ENCODE measurements at regions not wholly inside any gene's neighbourhood (a gene's known extent, or its start where the extent isn't known, plus 50 kb on each side); places are given as distances from the start of the nearest gene placed in this dataset.

DNA sequence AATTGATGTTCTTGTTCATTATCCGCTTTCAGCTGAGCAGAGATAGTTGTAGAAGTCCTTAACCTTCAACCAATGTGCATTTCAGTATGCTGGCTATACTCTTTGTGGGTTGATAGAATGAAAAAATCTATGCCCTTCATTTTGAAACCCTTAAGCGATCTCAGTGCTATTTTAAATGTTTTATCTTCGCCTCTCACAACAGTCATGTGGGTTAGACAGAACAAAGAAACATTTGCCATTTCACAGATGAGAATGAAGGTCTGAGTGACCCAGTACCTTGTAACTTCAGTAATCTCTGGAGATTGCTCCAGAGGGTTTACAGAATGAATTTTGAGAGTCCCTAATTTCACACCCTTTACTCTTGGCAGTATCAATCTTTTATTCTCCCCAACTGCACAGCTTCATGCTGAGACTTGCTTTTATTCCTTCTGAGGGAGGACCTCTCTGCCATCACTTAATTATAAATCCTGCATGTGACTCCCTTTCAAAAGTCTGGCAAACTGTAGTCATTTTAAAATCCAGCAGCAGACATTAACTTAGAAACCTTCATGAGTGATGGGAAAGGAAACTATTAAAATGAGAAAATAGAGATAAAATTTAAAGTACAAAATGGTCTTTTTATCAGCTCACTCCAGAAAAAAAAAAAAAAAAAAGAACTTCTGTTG, 921.5 kb downstream of the RAB28 start:
- Histone ChIP-seq H4K20me1 (replicated peaks; ENCODE audit: insufficient read depth) (no peaks in the 10 kb centered on the region), H3K27me3 (ENCODE audit: insufficient read depth) (no peaks in the 10 kb centered on the region), H2AFZ (0 out of 2 replicates have a peak overlapping the region, but pooled peaks have one; percentile 25), H3K4me1 (ENCODE audit: insufficient read depth) (no peaks in the 10 kb centered on the region), H3K79me2 (replicated peaks; ENCODE audit: insufficient read depth) (no peaks in the 10 kb centered on the region), H3K36me3 (ENCODE audit: insufficient read depth) (no peaks in the 10 kb centered on the region), H3K27ac (ENCODE audit: low read depth) (no peak overlapping the region), H3K4me3 (no peak overlapping the region), H3F3A (replicated peaks; ENCODE audit: low read depth) (no peaks in the 10 kb centered on the region), H3K9me2 (ENCODE audit: insufficient read depth) (peaks cover 3% of the 10 kb centered on the region), H3K4me2 (no peak overlapping the region)
- TF ChIP-seq ZNF114 (CRISPR knock-in tag; IDR thresholded peaks at IDR 0.05) (no peak), NANOG (IDR thresholded peaks at IDR 0.05; ENCODE audit: borderline replicate concordance) (no peak), JUNB (IDR thresholded peaks at IDR 0.05; ENCODE audit: unreplicated experiment) (no peak), EZH2 (IDR thresholded peaks at IDR 0.05; ENCODE audit: low read depth, unreplicated experiment) (no peak), ZNF331 (CRISPR knock-in tag; IDR thresholded peaks at IDR 0.05; ENCODE audit: low read depth) (no peak), POLR2AphosphoS5 (IDR thresholded peaks at IDR 0.05; ENCODE audit: low read depth) (no peak), CREB1 (CRISPR knock-in tag; IDR thresholded peaks at IDR 0.05; ENCODE audit: low read depth) (no peak)
- TF ChIP-seq, protein P1, sequence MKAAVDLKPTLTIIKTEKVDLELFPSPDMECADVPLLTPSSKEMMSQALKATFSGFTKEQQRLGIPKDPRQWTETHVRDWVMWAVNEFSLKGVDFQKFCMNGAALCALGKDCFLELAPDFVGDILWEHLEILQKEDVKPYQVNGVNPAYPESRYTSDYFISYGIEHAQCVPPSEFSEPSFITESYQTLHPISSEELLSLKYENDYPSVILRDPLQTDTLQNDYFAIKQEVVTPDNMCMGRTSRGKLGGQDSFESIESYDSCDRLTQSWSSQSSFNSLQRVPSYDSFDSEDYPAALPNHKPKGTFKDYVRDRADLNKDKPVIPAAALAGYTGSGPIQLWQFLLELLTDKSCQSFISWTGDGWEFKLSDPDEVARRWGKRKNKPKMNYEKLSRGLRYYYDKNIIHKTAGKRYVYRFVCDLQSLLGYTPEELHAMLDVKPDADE (IDR thresholded peaks at IDR 0.05) = no peak
- TF ChIP-seq, protein P2, sequence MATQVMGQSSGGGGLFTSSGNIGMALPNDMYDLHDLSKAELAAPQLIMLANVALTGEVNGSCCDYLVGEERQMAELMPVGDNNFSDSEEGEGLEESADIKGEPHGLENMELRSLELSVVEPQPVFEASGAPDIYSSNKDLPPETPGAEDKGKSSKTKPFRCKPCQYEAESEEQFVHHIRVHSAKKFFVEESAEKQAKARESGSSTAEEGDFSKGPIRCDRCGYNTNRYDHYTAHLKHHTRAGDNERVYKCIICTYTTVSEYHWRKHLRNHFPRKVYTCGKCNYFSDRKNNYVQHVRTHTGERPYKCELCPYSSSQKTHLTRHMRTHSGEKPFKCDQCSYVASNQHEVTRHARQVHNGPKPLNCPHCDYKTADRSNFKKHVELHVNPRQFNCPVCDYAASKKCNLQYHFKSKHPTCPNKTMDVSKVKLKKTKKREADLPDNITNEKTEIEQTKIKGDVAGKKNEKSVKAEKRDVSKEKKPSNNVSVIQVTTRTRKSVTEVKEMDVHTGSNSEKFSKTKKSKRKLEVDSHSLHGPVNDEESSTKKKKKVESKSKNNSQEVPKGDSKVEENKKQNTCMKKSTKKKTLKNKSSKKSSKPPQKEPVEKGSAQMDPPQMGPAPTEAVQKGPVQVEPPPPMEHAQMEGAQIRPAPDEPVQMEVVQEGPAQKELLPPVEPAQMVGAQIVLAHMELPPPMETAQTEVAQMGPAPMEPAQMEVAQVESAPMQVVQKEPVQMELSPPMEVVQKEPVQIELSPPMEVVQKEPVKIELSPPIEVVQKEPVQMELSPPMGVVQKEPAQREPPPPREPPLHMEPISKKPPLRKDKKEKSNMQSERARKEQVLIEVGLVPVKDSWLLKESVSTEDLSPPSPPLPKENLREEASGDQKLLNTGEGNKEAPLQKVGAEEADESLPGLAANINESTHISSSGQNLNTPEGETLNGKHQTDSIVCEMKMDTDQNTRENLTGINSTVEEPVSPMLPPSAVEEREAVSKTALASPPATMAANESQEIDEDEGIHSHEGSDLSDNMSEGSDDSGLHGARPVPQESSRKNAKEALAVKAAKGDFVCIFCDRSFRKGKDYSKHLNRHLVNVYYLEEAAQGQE (IDR thresholded peaks at IDR 0.05; ENCODE audit: unreplicated experiment) = no peak
- H3K27ac Mint-ChIP-seq = no peak overlapping the region
- peaks cover 2% of the 10 kb centered on the region for H3K27me3 Mint-ChIP-seq (ENCODE audit: insufficient read depth, low read depth, poor library complexity)
- H3K4me1 Mint-ChIP-seq = peaks cover 4% of the 10 kb centered on the region; the same call in 2 of the 3 replicates
- no peaks in the 10 kb centered on the region for H3K36me3 Mint-ChIP-seq (ENCODE audit: low read depth)
- DNase-seq (ENCODE audit: low spot score) (no peak), ATAC-seq (no peak)
- H3K4me3 Mint-ChIP-seq = no peak overlapping the region
- H3K9me3 Mint-ChIP-seq = no peaks in the 10 kb centered on the region

GRCh38 chr4:12562021-12562420, 922.1 kb downstream of the RAB28 start:
- ATAC-seq = no peak
- Mint-ChIP-seq H3K9me3 (no peaks in the 10 kb centered on the region), H3K4me1 (peaks cover 4% of the 10 kb centered on the region; the same call in 2 of the 3 replicates), H3K27ac (no peak overlapping the region), H3K27me3 (ENCODE audit: insufficient read depth, low read depth, poor library complexity) (peaks cover 2% of the 10 kb centered on the region), H3K36me3 (ENCODE audit: low read depth) (no peaks in the 10 kb centered on the region), H3K4me3 (no peak overlapping the region)
- Histone ChIP-seq H3K4me2 (no peak overlapping the region), H3K27ac (ENCODE audit: low read depth) (no peak overlapping the region), H3K36me3 (ENCODE audit: insufficient read depth) (no peaks in the 10 kb centered on the region), H3K4me1 (ENCODE audit: insufficient read depth) (no peaks in the 10 kb centered on the region), H3F3A (replicated peaks; ENCODE audit: low read depth) (no peaks in the 10 kb centered on the region), H3K79me2 (replicated peaks; ENCODE audit: insufficient read depth) (no peaks in the 10 kb centered on the region), H3K27me3 (ENCODE audit: insufficient read depth) (no peaks in the 10 kb centered on the region), H3K4me3 (no peak overlapping the region), H4K20me1 (replicated peaks; ENCODE audit: insufficient read depth) (no peaks in the 10 kb centered on the region), H3K9me2 (ENCODE audit: insufficient read depth) (peaks cover 3% of the 10 kb centered on the region), H2AFZ (no peak overlapping the region)
- no peak for DNase-seq (ENCODE audit: low spot score)
- TF ChIP-seq NANOG (IDR thresholded peaks at IDR 0.05; ENCODE audit: borderline replicate concordance) = no peak
- no peak for TF ChIP-seq STAT1 (IDR thresholded peaks at IDR 0.05; ENCODE audit: unreplicated experiment)
- TF ChIP-seq, protein P3, sequence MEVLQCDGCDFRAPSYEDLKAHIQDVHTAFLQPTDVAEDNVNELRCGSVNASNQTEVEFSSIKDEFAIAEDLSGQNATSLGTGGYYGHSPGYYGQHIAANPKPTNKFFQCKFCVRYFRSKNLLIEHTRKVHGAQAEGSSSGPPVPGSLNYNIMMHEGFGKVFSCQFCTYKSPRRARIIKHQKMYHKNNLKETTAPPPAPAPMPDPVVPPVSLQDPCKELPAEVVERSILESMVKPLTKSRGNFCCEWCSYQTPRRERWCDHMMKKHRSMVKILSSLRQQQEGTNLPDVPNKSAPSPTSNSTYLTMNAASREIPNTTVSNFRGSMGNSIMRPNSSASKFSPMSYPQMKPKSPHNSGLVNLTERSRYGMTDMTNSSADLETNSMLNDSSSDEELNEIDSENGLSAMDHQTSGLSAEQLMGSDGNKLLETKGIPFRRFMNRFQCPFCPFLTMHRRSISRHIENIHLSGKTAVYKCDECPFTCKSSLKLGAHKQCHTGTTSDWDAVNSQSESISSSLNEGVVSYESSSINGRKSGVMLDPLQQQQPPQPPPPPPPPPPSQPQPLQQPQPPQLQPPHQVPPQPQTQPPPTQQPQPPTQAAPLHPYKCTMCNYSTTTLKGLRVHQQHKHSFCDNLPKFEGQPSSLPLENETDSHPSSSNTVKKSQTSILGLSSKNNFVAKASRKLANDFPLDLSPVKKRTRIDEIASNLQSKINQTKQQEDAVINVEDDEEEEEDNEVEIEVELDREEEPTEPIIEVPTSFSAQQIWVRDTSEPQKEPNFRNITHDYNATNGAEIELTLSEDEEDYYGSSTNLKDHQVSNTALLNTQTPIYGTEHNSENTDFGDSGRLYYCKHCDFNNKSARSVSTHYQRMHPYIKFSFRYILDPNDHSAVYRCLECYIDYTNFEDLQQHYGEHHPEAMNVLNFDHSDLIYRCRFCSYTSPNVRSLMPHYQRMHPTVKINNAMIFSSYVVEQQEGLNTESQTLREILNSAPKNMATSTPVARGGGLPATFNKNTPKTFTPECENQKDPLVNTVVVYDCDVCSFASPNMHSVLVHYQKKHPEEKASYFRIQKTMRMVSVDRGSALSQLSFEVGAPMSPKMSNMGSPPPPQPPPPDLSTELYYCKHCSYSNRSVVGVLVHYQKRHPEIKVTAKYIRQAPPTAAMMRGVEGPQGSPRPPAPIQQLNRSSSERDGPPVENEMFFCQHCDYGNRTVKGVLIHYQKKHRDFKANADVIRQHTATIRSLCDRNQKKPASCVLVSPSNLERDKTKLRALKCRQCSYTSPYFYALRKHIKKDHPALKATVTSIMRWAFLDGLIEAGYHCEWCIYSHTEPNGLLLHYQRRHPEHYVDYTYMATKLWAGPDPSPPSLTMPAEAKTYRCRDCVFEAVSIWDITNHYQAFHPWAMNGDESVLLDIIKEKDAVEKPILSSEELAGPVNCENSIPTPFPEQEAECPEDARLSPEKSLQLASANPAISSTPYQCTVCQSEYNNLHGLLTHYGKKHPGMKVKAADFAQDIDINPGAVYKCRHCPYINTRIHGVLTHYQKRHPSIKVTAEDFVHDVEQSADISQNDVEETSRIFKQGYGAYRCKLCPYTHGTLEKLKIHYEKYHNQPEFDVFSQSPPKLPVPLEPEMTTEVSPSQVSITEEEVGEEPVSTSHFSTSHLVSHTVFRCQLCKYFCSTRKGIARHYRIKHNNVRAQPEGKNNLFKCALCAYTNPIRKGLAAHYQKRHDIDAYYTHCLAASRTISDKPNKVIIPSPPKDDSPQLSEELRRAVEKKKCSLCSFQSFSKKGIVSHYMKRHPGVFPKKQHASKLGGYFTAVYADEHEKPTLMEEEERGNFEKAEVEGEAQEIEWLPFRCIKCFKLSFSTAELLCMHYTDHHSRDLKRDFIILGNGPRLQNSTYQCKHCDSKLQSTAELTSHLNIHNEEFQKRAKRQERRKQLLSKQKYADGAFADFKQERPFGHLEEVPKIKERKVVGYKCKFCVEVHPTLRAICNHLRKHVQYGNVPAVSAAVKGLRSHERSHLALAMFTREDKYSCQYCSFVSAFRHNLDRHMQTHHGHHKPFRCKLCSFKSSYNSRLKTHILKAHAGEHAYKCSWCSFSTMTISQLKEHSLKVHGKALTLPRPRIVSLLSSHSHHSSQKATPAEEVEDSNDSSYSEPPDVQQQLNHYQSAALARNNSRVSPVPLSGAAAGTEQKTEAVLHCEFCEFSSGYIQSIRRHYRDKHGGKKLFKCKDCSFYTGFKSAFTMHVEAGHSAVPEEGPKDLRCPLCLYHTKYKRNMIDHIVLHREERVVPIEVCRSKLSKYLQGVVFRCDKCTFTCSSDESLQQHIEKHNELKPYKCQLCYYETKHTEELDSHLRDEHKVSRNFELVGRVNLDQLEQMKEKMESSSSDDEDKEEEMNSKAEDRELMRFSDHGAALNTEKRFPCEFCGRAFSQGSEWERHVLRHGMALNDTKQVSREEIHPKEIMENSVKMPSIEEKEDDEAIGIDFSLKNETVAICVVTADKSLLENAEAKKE (CRISPR knock-in tag; IDR thresholded peaks at IDR 0.05) = no peak
